ENCODE measurements at regions not wholly inside any gene's neighbourhood (a gene's known extent, or its start where the extent isn't known, plus 50 kb on each side); places are given as distances from the start of the nearest gene placed in this dataset.

GRCh38 chr13:99827011-99827772 is 144.4 kb downstream of the ZIC5 start:
- no peak for DNase-seq
- peaks cover 0 to 8% (median 2%) of the 10 kb centered on the region in 7 donors for H3K9me3 Mint-ChIP-seq
- peaks cover 0 to 4% (median 1%) of the 10 kb centered on the region in 3 donors for H3K27me3 Mint-ChIP-seq (ENCODE audit: low read depth in 3 of 3)
- no peaks in the 10 kb centered on the region for H3K9me3 ChIP-seq (replicated peaks in 1 of 2; ENCODE audit: control insufficient read depth in 1 of 2, insufficient read depth in 1 of 2, low read length in 2 of 2)
- H3K27me3 ChIP-seq (ENCODE audit: control insufficient read depth in 2 of 2, insufficient read depth in 2 of 2, low read length in 2 of 2) = no peaks in the 10 kb centered on the region
- no peaks in the 10 kb centered on the region for H3K36me3 ChIP-seq (replicated peaks in 1 of 2; ENCODE audit: control insufficient read depth in 1 of 2, insufficient read depth in 2 of 2, low read length in 2 of 2)
- H3K27ac ChIP-seq (ENCODE audit: low read depth in 1 of 2, low read length in 2 of 2) = no peak overlapping the region
- H3K4me3 Mint-ChIP-seq = no peak overlapping the region
- no peaks in the 10 kb centered on the region for H3K4me1 Mint-ChIP-seq
- intact Hi-C loops (cut with micrococcal nuclease) = no loop called here
- no peak overlapping the region for H3K4me2 ChIP-seq (replicated peaks; ENCODE audit: extremely low read depth, low read length, poor library complexity, severe bottlenecking)
- no peak for TF ChIP-seq CTCF (IDR thresholded peaks at IDR 0.05)
- no peak overlapping the region for H3K4me3 ChIP-seq (replicated peaks in 1 of 3; ENCODE audit: low read depth in 2 of 3, low read length in 3 of 3)
- no peaks in the 10 kb centered on the region for H3K4me1 ChIP-seq (ENCODE audit: control insufficient read depth in 1 of 2, insufficient read depth in 2 of 2, low read length in 2 of 2)
- H4K20me1 ChIP-seq (ENCODE audit: insufficient read depth, low read length) = no peaks in the 10 kb centered on the region
- no peak overlapping the region for H3K27ac Mint-ChIP-seq
- H3K36me3 Mint-ChIP-seq = no peaks in the 10 kb centered on the region
- H3K79me2 ChIP-seq (ENCODE audit: insufficient read depth, low read length) = no peaks in the 10 kb centered on the region
- H3K9ac ChIP-seq (ENCODE audit: insufficient read depth, low read length, poor library complexity, severe bottlenecking) = no peak overlapping the region
- 94% methylated on average over 3 of the region's 12 CpGs for WGBS (ENCODE audit: insufficient coverage)
- H2AFZ ChIP-seq (ENCODE audit: insufficient read depth, low read depth, low read length, poor library complexity, severe bottlenecking) = no peak overlapping the region

DNA sequence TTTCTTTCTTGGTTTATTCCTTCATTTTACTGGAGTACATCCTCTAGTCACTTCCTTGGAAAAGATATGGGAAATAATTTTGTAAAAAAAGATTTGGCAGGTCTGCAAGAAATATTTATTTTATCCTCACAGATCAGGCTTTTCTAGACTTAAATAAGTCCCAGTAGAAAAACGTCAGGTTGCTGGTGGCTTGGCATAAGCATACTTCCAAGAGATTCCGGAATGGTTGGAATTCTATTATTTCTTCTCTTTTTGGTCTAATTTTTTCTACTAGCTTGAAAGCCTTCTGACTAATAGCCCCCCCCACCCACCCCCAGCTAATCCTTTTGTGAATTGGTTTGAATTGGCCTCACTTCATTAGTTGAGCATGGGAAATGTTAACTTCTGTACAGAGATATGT is 147.6 kb downstream of the ZIC5 start:
- no peaks in the 10 kb centered on the region for H3K27me3 ChIP-seq (ENCODE audit: control insufficient read depth in 2 of 2, insufficient read depth in 2 of 2, low read length in 2 of 2)
- H3K4me1 ChIP-seq (ENCODE audit: control insufficient read depth in 1 of 2, insufficient read depth in 2 of 2, low read length in 2 of 2) = no peaks in the 10 kb centered on the region
- intact Hi-C loops (cut with micrococcal nuclease) = no loop called here
- WGBS (ENCODE audit: insufficient coverage) = no CpG with 5 or more reads among the region's 2 CpGs
- H3K4me2 ChIP-seq (replicated peaks; ENCODE audit: extremely low read depth, low read length, poor library complexity, severe bottlenecking) = no peak overlapping the region
- no peak overlapping the region for H3K9ac ChIP-seq (ENCODE audit: insufficient read depth, low read length, poor library complexity, severe bottlenecking)
- H3K4me3 Mint-ChIP-seq = no peak overlapping the region
- H3K4me3 ChIP-seq (replicated peaks in 1 of 3; ENCODE audit: low read depth in 2 of 3, low read length in 3 of 3) = no peak overlapping the region
- no peak for TF ChIP-seq CTCF (IDR thresholded peaks at IDR 0.05)
- H3K9me3 Mint-ChIP-seq = peaks cover 0 to 9% (median 2%) of the 10 kb centered on the region in 7 donors
- no peak for DNase-seq
- H3K27ac ChIP-seq (ENCODE audit: low read depth in 1 of 2, low read length in 2 of 2) = no peak overlapping the region
- no peaks in the 10 kb centered on the region for H3K36me3 ChIP-seq (replicated peaks in 1 of 2; ENCODE audit: control insufficient read depth in 1 of 2, insufficient read depth in 2 of 2, low read length in 2 of 2)
- H3K27ac Mint-ChIP-seq = no peak overlapping the region
- H3K9me3 ChIP-seq (replicated peaks in 1 of 2; ENCODE audit: control insufficient read depth in 1 of 2, insufficient read depth in 1 of 2, low read length in 2 of 2) = no peaks in the 10 kb centered on the region
- H3K79me2 ChIP-seq (ENCODE audit: insufficient read depth, low read length) = no peaks in the 10 kb centered on the region
- H2AFZ ChIP-seq (ENCODE audit: insufficient read depth, low read depth, low read length, poor library complexity, severe bottlenecking) = no peak overlapping the region
- H3K4me1 Mint-ChIP-seq = no peaks in the 10 kb centered on the region
- H3K36me3 Mint-ChIP-seq = no peaks in the 10 kb centered on the region
- no peaks in the 10 kb centered on the region for H4K20me1 ChIP-seq (ENCODE audit: insufficient read depth, low read length)
- H3K27me3 Mint-ChIP-seq (ENCODE audit: low read depth in 3 of 3) = no peaks in the 10 kb centered on the region
